Kidney (tissue), 13 donors: ENCODE measurements at regions not wholly inside any gene's neighbourhood (a gene's known extent, or its start where the extent isn't known, plus 50 kb on each side); places are given as distances from the start of the nearest gene placed in this dataset.

Experiments used
- DNase-seq, 5 donors: peaks; one replicate each; pipeline ENCODE4 v3.0.0-alpha.2; 2013 to 2020
- FAIRE-seq: peaks from 2 replicates; lab custom pipeline; 2012; peaks lifted over from hg19 to GRCh38; lab: Jason Lieb, UNC
- H3K27ac ChIP-seq, 2 donors: one replicate each; pipeline ENCODE4 v1.7.0; 2013; ENCODE audit warnings: low read depth in 2 of 2, low read length in 2 of 2, inconsistent platforms in 1 of 2
- H3K27me3 ChIP-seq: one replicate; pipeline ENCODE4 v1.7.1; 2013; ENCODE audit warnings: low read length, inconsistent platforms; ENCODE audit not compliant: control insufficient read depth, insufficient read depth
- H3K36me3 ChIP-seq, 3 donors: one replicate each; pipeline versions ENCODE4 v1.7.0 to v1.7.1; 2013; ENCODE audit warnings: low read length in 3 of 3, control low read depth in 1 of 3, inconsistent platforms in 1 of 3; ENCODE audit not compliant: insufficient read depth in 3 of 3, control insufficient read depth in 2 of 3
- H3K4me1 ChIP-seq, 3 donors: one replicate each; pipeline versions ENCODE4 v1.7.0 to v1.7.1; 2013; ENCODE audit warnings: low read length in 3 of 3, inconsistent platforms in 1 of 3, low read depth in 1 of 3; ENCODE audit not compliant: control insufficient read depth in 2 of 3, insufficient read depth in 2 of 3
- H3K4me3 ChIP-seq, 3 donors: one replicate each; pipeline versions ENCODE4 v1.7.0 to v1.8.1; 2013; ENCODE audit warnings: low read length in 3 of 3, control low read depth in 1 of 3, inconsistent platforms in 1 of 3
- H3K9ac ChIP-seq, 3 donors: one replicate each; pipeline versions ENCODE4 v1.7.0 to v1.7.1; 2013; ENCODE audit warnings: low read length in 3 of 3, control low read depth in 1 of 3, inconsistent platforms in 1 of 3
- H3K9me3 ChIP-seq, 3 donors: one replicate each; pipeline versions ENCODE4 v1.7.0 to v1.7.1; 2013; ENCODE audit warnings: low read length in 3 of 3, control low read depth in 1 of 3, inconsistent platforms in 1 of 3; ENCODE audit not compliant: control insufficient read depth in 2 of 3, insufficient read depth in 1 of 3
- CTCF ChIP-seq: IDR thresholded peaks from 3 replicates; pipeline ENCODE4 v1.5.1; 2012; ENCODE audit warnings: mild to moderate bottlenecking, moderate library complexity, borderline replicate concordance; ENCODE audit not compliant: insufficient read depth; ENCODE audit errors: extremely low read depth
- intact Hi-C: fragments of 100-400 bp; cut with DNase I; formaldehyde crosslinking; loops from one replicate; pipeline ENCODE4 v1.11.1; 2022
- donor health status: control.
- donor health status: control.
- donor health status: control.
- donor health status: control.
- donor health status: control.
- donor health status: DM: yes; HTN: yes; CAD: no.
- donor health status: Normal renal cell carcinoma (clear cell type).

GRCh38 chr2:164182116-164182627, 439.1 kb downstream of the GRB14 start:
- intact Hi-C loops, result no loop called here
- H3K27ac ChIP-seq, result no peak overlapping the region
- no peaks in the 10 kb centered on the region for H3K27me3 ChIP-seq
- H3K9ac ChIP-seq, result no peak overlapping the region
- H3K4me3 ChIP-seq, result no peak overlapping the region
- no peak for FAIRE-seq
- no peaks in the 10 kb centered on the region for H3K9me3 ChIP-seq
- H3K36me3 ChIP-seq, result no peaks in the 10 kb centered on the region
- H3K4me1 ChIP-seq, result no peaks in the 10 kb centered on the region
- DNase-seq, result no peak
- no peak for TF ChIP-seq CTCF

GRCh38 chr2:164178835-164179465, 442.3 kb downstream of the GRB14 start:
- H3K27ac ChIP-seq, result no peak overlapping the region
- no peak for DNase-seq
- no peak overlapping the region for H3K9ac ChIP-seq
- no peaks in the 10 kb centered on the region for H3K36me3 ChIP-seq
- H3K4me3 ChIP-seq, result no peak overlapping the region
- peaks cover 0 to 3% (median 0%) of the 10 kb centered on the region in 3 donors for H3K9me3 ChIP-seq
- FAIRE-seq, result no peak
- TF ChIP-seq CTCF, result no peak
- no peaks in the 10 kb centered on the region for H3K4me1 ChIP-seq
- intact Hi-C loops, result no loop called here
- no peaks in the 10 kb centered on the region for H3K27me3 ChIP-seq

GRCh38 chr2:164164602-164165001, 428.8 kb upstream of the FIGN start:
- no peak overlapping the region for H3K9ac ChIP-seq
- no peak for DNase-seq
- H3K27ac ChIP-seq, result no peak overlapping the region
- no peaks in the 10 kb centered on the region for H3K27me3 ChIP-seq
- TF ChIP-seq CTCF, result no peak
- no peak for FAIRE-seq
- no peaks in the 10 kb centered on the region for H3K4me1 ChIP-seq
- no peaks in the 10 kb centered on the region for H3K36me3 ChIP-seq
- intact Hi-C loops, result no loop called here
- H3K4me3 ChIP-seq, result no peak overlapping the region
- no peaks in the 10 kb centered on the region for H3K9me3 ChIP-seq
